SK-N-SH (cell line): ENCODE measurements at regions not wholly inside any gene's neighbourhood (a gene's known extent, or its start where the extent isn't known, plus 50 kb on each side); places are given as distances from the start of the nearest gene placed in this dataset.

Experiments
- CTCF ChIA-PET: fragments of 300-600, 350-600 bp; formaldehyde crosslinking; extraction: SDS; loops from one replicate; lab custom pipeline; 2021; lab: Yijun Ruan, JAX
- POLR2A ChIA-PET: fragments of 350-600 bp; sonication (Branson Sonifier 250); formaldehyde crosslinking; extraction: SDS; loops from one replicate; lab custom pipeline; 2020; ENCODE audit warnings: antibody characterized with exemption, inconsistent platforms; lab: Yijun Ruan, JAX
- DNase-seq: peaks from one replicate; pipeline ENCODE4 v3.0.0; 2012
- H2AFZ ChIP-seq: fragments of 200-600 bp; sonication (generic); 2 replicates; pipeline ENCODE4 v1.8.1; 2016; ENCODE audit warnings: antibody characterized with exemption, mild to moderate bottlenecking, low read depth
- H3F3A ChIP-seq: fragments of 200-600 bp; sonication (generic); replicated peaks from 2 replicates; pipeline ENCODE3; 2016; ENCODE audit warnings: antibody characterized with exemption, mild to moderate bottlenecking; ENCODE audit not compliant: insufficient read depth
- H3K27ac ChIP-seq, 2 experiments: fragments of 200-500 bp in 1 of 2; fragments of 200-600 bp in 1 of 2; sonication (Bioruptor generic) in 1 of 2; sonication (generic), shearing (Covaris generic) in 1 of 2; 2 replicates each; pipeline versions ENCODE4 v1.5.1 to v1.6.1; 2014 to 2016; ENCODE audit warnings: low read depth in 2 of 2, inconsistent platforms in 1 of 2, low read length in 1 of 2, mild to moderate bottlenecking in 1 of 2, mixed read lengths in 1 of 2
- H3K27me3 ChIP-seq: fragments of 200-600 bp; sonication (generic), shearing (Covaris generic); 2 replicates; pipeline ENCODE4 v1.6.1; 2016; ENCODE audit warnings: mixed run types; ENCODE audit not compliant: insufficient read depth
- H3K36me3 ChIP-seq, 2 experiments: fragments of 200-500 bp in 1 of 2; fragments of 200-600 bp in 1 of 2; sonication (Bioruptor generic) in 1 of 2; sonication (generic) in 1 of 2; replicated peaks in 1 of 2; 2 replicates each; pipeline versions ENCODE3 to v1.5.1; 2014 to 2016; ENCODE audit warnings: low read length in 1 of 2, mild to moderate bottlenecking in 1 of 2; ENCODE audit not compliant: insufficient read depth in 2 of 2, control insufficient read depth in 1 of 2
- H3K4me1 ChIP-seq, 2 experiments: fragments of 200-500 bp in 1 of 2; fragments of 200-600 bp in 1 of 2; sonication (Bioruptor generic) in 1 of 2; sonication (generic), shearing (Covaris generic) in 1 of 2; 2 replicates each; pipeline versions ENCODE4 v1.5.1 to v1.6.1; 2014 to 2016; ENCODE audit warnings: low read depth in 1 of 2, low read length in 1 of 2, mixed run types in 1 of 2; ENCODE audit not compliant: insufficient read depth in 2 of 2, control insufficient read depth in 1 of 2
- H3K4me2 ChIP-seq: fragments of 200-600 bp; sonication (generic), shearing (Covaris generic); 2 replicates; pipeline ENCODE4 v1.6.1; 2017; ENCODE audit warnings: mixed run types
- H3K4me3 ChIP-seq, 2 experiments: fragments of 200-500 bp in 1 of 2; fragments of 200-600 bp in 1 of 2; sonication (Bioruptor generic) in 1 of 2; sonication (generic), shearing (Covaris generic) in 1 of 2; 2 replicates each; pipeline versions ENCODE4 v1.5.1 to v1.8.1; 2014 to 2016; ENCODE audit warnings: low read depth in 2 of 2, inconsistent platforms in 1 of 2, low read length in 1 of 2, mild to moderate bottlenecking in 1 of 2, mixed read lengths in 1 of 2, moderate library complexity in 1 of 2
- H3K79me2 ChIP-seq: fragments of 200-600 bp; sonication (generic); 2 replicates; pipeline ENCODE4 v1.8.1; 2017; ENCODE audit warnings: mild to moderate bottlenecking; ENCODE audit not compliant: insufficient read depth
- H3K9ac ChIP-seq: fragments of 200-600 bp; sonication (generic); 2 replicates; pipeline ENCODE4 v1.6.1; 2017; ENCODE audit warnings: mixed run types
- H3K9me2 ChIP-seq: fragments of 200-600 bp; sonication (generic); 2 replicates; pipeline ENCODE4 v1.6.1; 2017; ENCODE audit warnings: mixed run types
- H3K9me3 ChIP-seq: fragments of 200-600 bp; sonication (generic); 2 replicates; pipeline ENCODE4 v1.6.1; 2017; ENCODE audit warnings: mixed run types, mild to moderate bottlenecking, moderate library complexity
- H4K20me1 ChIP-seq: fragments of 200-600 bp; sonication (generic); 2 replicates; pipeline ENCODE4 v1.6.1; 2017; ENCODE audit warnings: mild to moderate bottlenecking, mixed run types; ENCODE audit not compliant: insufficient read depth
- CHD2 ChIP-seq: fragments of 150-350 bp; IDR thresholded peaks from 2 replicates; pipeline ENCODE4 v1.6.1; 2018; ENCODE audit warnings: low read length; ENCODE audit not compliant: partially characterized antibody
- ELF1 ChIP-seq: IDR thresholded peaks from 2 replicates; pipeline ENCODE4 v1.4.0; 2012
- EP300 ChIP-seq, 2 experiments: IDR thresholded peaks; 2 replicates each; pipeline versions ENCODE4 v1.4.0 to v1.6.1; 2012; ENCODE audit warnings: borderline replicate concordance in 1 of 2, low read depth in 1 of 2, low read length in 1 of 2
- EZH2phosphoT487 ChIP-seq: fragments of 200-600 bp; sonication (generic); IDR thresholded peaks from 2 replicates; pipeline ENCODE4 v1.6.1; 2017; ENCODE audit warnings: low read depth, mixed run types, mild to moderate bottlenecking, antibody characterized with exemption, moderate library complexity, borderline replicate concordance
- FOSL2 ChIP-seq: IDR thresholded peaks from 2 replicates; pipeline ENCODE4 v1.4.0; 2012; ENCODE audit warnings: low read depth, mild to moderate bottlenecking, moderate library complexity, borderline replicate concordance
- GATA2 ChIP-seq: sonication (generic); formaldehyde crosslinking; IDR thresholded peaks from 2 replicates; pipeline ENCODE4 v1.5.0; 2020; ENCODE audit warnings: mild to moderate bottlenecking, missing genetic modification reagents
- JUND ChIP-seq: IDR thresholded peaks from 2 replicates; pipeline ENCODE4 v1.4.0; 2012
- MEF2A ChIP-seq: IDR thresholded peaks from 2 replicates; pipeline ENCODE4 v1.4.0; 2012; ENCODE audit warnings: low read depth, borderline replicate concordance
- MXI1 ChIP-seq: IDR thresholded peaks from 2 replicates; pipeline ENCODE4 v1.6.1; 2012; ENCODE audit warnings: mild to moderate bottlenecking, low read depth, low read length, improper control_type of control experiment
- NRF1 ChIP-seq: IDR thresholded peaks from 2 replicates; pipeline ENCODE4 v1.6.1; 2012; ENCODE audit warnings: low read depth, mild to moderate bottlenecking, low read length
- RAD21 ChIP-seq: IDR thresholded peaks from 2 replicates; pipeline ENCODE4 v1.6.1; 2012; ENCODE audit warnings: mild to moderate bottlenecking, low read length
- RCOR1 ChIP-seq: fragments of 150-350 bp; IDR thresholded peaks from 2 replicates; pipeline ENCODE4 v1.6.1; 2017; ENCODE audit warnings: antibody characterized with exemption, low read length
- SIN3A ChIP-seq: IDR thresholded peaks from 2 replicates; pipeline ENCODE4 v1.6.1; 2012; ENCODE audit warnings: low read depth, mild to moderate bottlenecking, low read length, moderate library complexity, borderline replicate concordance
- TAF1 ChIP-seq: IDR thresholded peaks from 2 replicates; pipeline ENCODE4 v1.6.1; 2012; ENCODE audit warnings: low read depth, mild to moderate bottlenecking, low read length, moderate library complexity, borderline replicate concordance
- TEAD4 ChIP-seq: IDR thresholded peaks from 2 replicates; pipeline ENCODE4 v1.4.0; 2012; ENCODE audit warnings: mild to moderate bottlenecking, borderline replicate concordance; ENCODE audit not compliant: insufficient read depth
- USF2 ChIP-seq: fragments of 150-350 bp; IDR thresholded peaks from 2 replicates; pipeline ENCODE4 v1.6.1; 2017; ENCODE audit warnings: antibody characterized with exemption, low read length, low read depth, borderline replicate concordance
- YY1 ChIP-seq: IDR thresholded peaks from 2 replicates; pipeline ENCODE4 v1.4.0; 2012; ENCODE audit warnings: low read depth, mild to moderate bottlenecking
- WGBS: methylation state at CpG from one replicate; pipeline ENCODE4 v1.1.6; 2017; ENCODE audit warnings: low lambda C conversion rate; 5-methylcytosine and 5-hydroxymethylcytosine counted together
- TF ChIP-seq, protein P1 (sequence below): IDR thresholded peaks from 2 replicates; pipeline ENCODE4 v1.6.1; 2012; ENCODE audit warnings: mild to moderate bottlenecking, low read depth, low read length, moderate library complexity
- TF ChIP-seq, protein P2 (sequence below): IDR thresholded peaks from 2 replicates; pipeline ENCODE4 v1.4.0; 2012; ENCODE audit warnings: low read depth, borderline replicate concordance

DNA sequence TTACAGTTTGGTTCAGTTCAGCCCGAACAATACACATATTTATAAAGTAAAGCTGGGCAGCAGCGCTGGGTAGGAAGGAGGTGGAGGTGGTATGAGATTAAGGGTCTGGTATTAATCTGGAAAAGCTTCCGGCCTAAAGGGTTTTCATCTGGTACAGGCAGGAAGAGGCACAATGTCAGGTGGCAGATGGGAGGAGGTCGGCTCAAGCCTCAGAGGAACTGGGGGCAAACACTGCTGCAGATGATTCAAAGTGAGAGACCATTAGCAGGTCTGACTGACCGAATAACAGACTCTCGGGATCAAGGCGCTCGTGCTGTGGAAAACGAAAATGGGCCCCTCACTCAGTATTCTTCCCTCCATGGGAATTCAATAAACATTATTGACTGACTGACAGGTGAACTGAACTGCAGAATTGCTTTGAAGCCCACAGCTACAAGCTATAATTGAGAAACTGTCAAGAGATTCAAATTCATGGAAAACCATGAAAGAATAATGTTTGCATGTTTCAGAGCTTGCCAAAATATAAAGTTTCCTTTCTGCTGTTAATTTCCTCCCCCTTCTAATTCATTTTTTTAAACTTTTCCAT is 75.3 kb downstream of the TMEM167A start:
- ChIA-PET POLR2A (no interaction called here), CTCF (interaction anchor here (1.0 kb wide), 1 partner anchor 159 kb away, joined by 3 read pairs; no protein-coding TSS in a partner anchor)
- 87% methylated on average over 9 of the region's 9 CpGs for WGBS

DNA sequence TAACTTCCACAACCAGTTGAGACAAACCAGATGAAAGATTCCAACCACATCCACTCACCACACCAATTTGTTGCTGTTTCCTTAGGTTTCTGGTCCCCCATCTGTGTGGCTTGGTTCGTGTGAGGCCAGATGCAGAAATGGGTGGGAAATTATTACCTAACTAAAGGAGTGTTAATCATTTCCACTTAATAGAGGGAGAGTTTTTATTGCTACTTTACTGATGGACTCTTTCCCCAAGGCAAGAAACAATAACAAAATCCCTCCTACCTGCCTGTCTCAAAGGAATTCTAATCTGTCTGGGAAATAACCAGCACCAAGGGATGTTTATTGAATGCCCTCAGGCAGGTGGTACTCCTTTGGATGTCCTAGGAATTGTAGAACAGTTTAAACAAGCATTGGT is 76.3 kb downstream of the TMEM167A start:
- no peak overlapping the region for H3K9ac ChIP-seq
- no peak for TF ChIP-seq RCOR1
- TF ChIP-seq FOSL2: no peak
- TF ChIP-seq CHD2: no peak
- no peak for TF ChIP-seq RAD21
- no peak for TF ChIP-seq TAF1
- no peak for TF ChIP-seq ELF1
- TF ChIP-seq SIN3A: no peak
- no peak for TF ChIP-seq JUND
- TF ChIP-seq, protein P1, sequence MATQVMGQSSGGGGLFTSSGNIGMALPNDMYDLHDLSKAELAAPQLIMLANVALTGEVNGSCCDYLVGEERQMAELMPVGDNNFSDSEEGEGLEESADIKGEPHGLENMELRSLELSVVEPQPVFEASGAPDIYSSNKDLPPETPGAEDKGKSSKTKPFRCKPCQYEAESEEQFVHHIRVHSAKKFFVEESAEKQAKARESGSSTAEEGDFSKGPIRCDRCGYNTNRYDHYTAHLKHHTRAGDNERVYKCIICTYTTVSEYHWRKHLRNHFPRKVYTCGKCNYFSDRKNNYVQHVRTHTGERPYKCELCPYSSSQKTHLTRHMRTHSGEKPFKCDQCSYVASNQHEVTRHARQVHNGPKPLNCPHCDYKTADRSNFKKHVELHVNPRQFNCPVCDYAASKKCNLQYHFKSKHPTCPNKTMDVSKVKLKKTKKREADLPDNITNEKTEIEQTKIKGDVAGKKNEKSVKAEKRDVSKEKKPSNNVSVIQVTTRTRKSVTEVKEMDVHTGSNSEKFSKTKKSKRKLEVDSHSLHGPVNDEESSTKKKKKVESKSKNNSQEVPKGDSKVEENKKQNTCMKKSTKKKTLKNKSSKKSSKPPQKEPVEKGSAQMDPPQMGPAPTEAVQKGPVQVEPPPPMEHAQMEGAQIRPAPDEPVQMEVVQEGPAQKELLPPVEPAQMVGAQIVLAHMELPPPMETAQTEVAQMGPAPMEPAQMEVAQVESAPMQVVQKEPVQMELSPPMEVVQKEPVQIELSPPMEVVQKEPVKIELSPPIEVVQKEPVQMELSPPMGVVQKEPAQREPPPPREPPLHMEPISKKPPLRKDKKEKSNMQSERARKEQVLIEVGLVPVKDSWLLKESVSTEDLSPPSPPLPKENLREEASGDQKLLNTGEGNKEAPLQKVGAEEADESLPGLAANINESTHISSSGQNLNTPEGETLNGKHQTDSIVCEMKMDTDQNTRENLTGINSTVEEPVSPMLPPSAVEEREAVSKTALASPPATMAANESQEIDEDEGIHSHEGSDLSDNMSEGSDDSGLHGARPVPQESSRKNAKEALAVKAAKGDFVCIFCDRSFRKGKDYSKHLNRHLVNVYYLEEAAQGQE: no peak
- TF ChIP-seq MXI1: no peak
- TF ChIP-seq USF2: no peak
- TF ChIP-seq TEAD4: no peak
- no peak overlapping the region for H3K4me3 ChIP-seq
- no peaks in the 10 kb centered on the region for H3K79me2 ChIP-seq
- H4K20me1 ChIP-seq: no peaks in the 10 kb centered on the region
- 71% methylated on average over 1 of the region's 1 CpG for WGBS
- POLR2A ChIA-PET: no interaction called here
- no peaks in the 10 kb centered on the region for H3K9me3 ChIP-seq
- H3K27me3 ChIP-seq: no peaks in the 10 kb centered on the region
- DNase-seq: no peak
- no peaks in the 10 kb centered on the region; a peak in 1 of 4 replicates for H3K4me1 ChIP-seq
- H3K27ac ChIP-seq: no peak overlapping the region
- CTCF ChIA-PET: interaction anchor here (1.0 kb wide), 1 partner anchor 160 kb away, joined by 3 read pairs; no protein-coding TSS in a partner anchor
- no peaks in the 10 kb centered on the region for H3K36me3 ChIP-seq
- H3K9me2 ChIP-seq: no peaks in the 10 kb centered on the region
- no peak overlapping the region for H3K4me2 ChIP-seq
- H2AFZ ChIP-seq: no peak overlapping the region
- H3F3A ChIP-seq: no peaks in the 10 kb centered on the region

More for the DNA sequence above, 75.3 kb downstream of the TMEM167A start:
- Histone ChIP-seq H3K4me1 (no peaks in the 10 kb centered on the region; a peak in 1 of 4 replicates), H3K4me2 (no peak overlapping the region), H3K79me2 (no peaks in the 10 kb centered on the region), H2AFZ (no peak overlapping the region), H3K4me3 (no peak overlapping the region), H3F3A (no peaks in the 10 kb centered on the region), H3K9me2 (no peaks in the 10 kb centered on the region), H3K27me3 (no peaks in the 10 kb centered on the region), H3K27ac (no peak overlapping the region), H4K20me1 (no peaks in the 10 kb centered on the region), H3K36me3 (no peaks in the 10 kb centered on the region), H3K9ac (no peak overlapping the region), H3K9me3 (no peaks in the 10 kb centered on the region)
- no peak for DNase-seq
- TF ChIP-seq GATA2: no peak
- no peak for TF ChIP-seq NRF1
- no peak for TF ChIP-seq EZH2phosphoT487
- no peak for TF ChIP-seq USF2
- TF ChIP-seq EP300 (IDR thresholded peaks at IDR 0.05; ENCODE audit: borderline replicate concordance in 1 of 2, low read depth in 1 of 2, low read length in 1 of 2): no peak
- no peak for TF ChIP-seq JUND
- TF ChIP-seq RCOR1: no peak
- no peak for TF ChIP-seq MEF2A
- TF ChIP-seq YY1: no peak
- TF ChIP-seq MXI1: no peak
- TF ChIP-seq, protein P2, sequence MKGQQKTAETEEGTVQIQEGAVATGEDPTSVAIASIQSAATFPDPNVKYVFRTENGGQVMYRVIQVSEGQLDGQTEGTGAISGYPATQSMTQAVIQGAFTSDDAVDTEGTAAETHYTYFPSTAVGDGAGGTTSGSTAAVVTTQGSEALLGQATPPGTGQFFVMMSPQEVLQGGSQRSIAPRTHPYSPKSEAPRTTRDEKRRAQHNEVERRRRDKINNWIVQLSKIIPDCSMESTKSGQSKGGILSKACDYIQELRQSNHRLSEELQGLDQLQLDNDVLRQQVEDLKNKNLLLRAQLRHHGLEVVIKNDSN: no peak
